Breast epithelium (tissue), 4 donors: ENCODE measurements at regions not wholly inside any gene's neighbourhood (a gene's known extent, or its start where the extent isn't known, plus 50 kb on each side); places are given as distances from the start of the nearest gene placed in this dataset.

Experiments
- DNase-seq, 2 donors: peaks; one replicate each; pipeline ENCODE4 v3.0.0-alpha.2; 2019; ENCODE audit warnings: low spot score in 2 of 2
- H3K27ac ChIP-seq, 2 donors: fragments of 200-600 bp; sonication (generic) in 1 of 2; one replicate each; pipeline ENCODE4 v1.5.1; 2016 to 2019; ENCODE audit warnings: mild to moderate bottlenecking in 1 of 2
- H3K27me3 ChIP-seq, 2 donors: fragments of 200-600 bp; sonication (generic) in 1 of 2; one replicate each; pipeline versions ENCODE4 v1.5.1 to v1.6.0; 2017 to 2019; ENCODE audit warnings: control low read depth in 1 of 2, mild to moderate bottlenecking in 1 of 2
- H3K36me3 ChIP-seq: fragments of 200-600 bp; one replicate; pipeline ENCODE4 v1.5.1; 2019
- H3K4me1 ChIP-seq, 2 donors: fragments of 200-600 bp; sonication (generic); one replicate each; pipeline ENCODE4 v1.5.1; 2016 to 2019; ENCODE audit warnings: control low read depth in 1 of 2
- H3K4me3 ChIP-seq, 3 donors: fragments of 200-600 bp; sonication (generic); 1 replicate in 2 of 3; 2 replicates in 1 of 3; pipeline ENCODE4 v1.5.1; 2016 to 2019; ENCODE audit warnings: mild to moderate bottlenecking in 3 of 3, moderate library complexity in 2 of 3
- H3K9me3 ChIP-seq, 2 donors: fragments of 200-600 bp; sonication (generic) in 1 of 2; one replicate each; pipeline ENCODE4 v1.5.1; 2016 to 2019; ENCODE audit warnings: control low read depth in 1 of 2
- CTCF ChIP-seq, 3 donors: fragments of 450-650 bp; IDR thresholded peaks; one replicate each; pipeline ENCODE4 v1.5.1; 2016 to 2017; ENCODE audit warnings: antibody characterized with exemption in 3 of 3, mild to moderate bottlenecking in 3 of 3, moderate library complexity in 3 of 3
- POLR2A ChIP-seq: fragments of 450-650 bp; IDR thresholded peaks from one replicate; pipeline ENCODE4 v1.6.1; 2016; ENCODE audit warnings: antibody characterized with exemption, mild to moderate bottlenecking, moderate library complexity
- POLR2AphosphoS5 ChIP-seq, 3 donors: sonication (generic); formaldehyde crosslinking; IDR thresholded peaks; one replicate each; pipeline ENCODE4 v1.6.1; 2017; ENCODE audit warnings: antibody characterized with exemption in 3 of 3
- intact Hi-C: fragments of 100-400 bp; cut with DNase I; formaldehyde crosslinking; loops from one replicate; pipeline ENCODE4 v1.15.1; 2023; ENCODE audit warnings: low total_unique reads

DNA sequence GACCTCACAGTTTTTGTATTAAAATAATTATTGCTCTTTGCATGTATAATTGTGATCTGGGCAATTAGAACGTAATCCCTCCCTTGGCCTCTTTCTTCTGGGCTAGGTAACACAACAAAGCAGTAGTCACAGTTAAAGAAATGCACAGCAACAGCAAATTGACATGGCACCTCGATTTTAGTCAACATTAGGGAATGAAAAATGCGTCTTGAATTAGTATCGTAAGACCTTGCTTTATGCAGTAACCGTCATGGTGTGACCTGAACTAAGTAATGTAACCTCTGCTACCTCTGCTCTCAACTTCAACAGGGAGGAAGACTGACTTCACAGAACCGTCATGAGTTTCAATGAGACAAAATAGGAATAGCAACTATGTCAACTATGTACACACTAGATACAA is 265.4 kb upstream of the MAF start:
- H3K9me3 ChIP-seq = no peaks in the 10 kb centered on the region
- intact Hi-C loops = no loop called here
- DNase-seq = no peak

DNA sequence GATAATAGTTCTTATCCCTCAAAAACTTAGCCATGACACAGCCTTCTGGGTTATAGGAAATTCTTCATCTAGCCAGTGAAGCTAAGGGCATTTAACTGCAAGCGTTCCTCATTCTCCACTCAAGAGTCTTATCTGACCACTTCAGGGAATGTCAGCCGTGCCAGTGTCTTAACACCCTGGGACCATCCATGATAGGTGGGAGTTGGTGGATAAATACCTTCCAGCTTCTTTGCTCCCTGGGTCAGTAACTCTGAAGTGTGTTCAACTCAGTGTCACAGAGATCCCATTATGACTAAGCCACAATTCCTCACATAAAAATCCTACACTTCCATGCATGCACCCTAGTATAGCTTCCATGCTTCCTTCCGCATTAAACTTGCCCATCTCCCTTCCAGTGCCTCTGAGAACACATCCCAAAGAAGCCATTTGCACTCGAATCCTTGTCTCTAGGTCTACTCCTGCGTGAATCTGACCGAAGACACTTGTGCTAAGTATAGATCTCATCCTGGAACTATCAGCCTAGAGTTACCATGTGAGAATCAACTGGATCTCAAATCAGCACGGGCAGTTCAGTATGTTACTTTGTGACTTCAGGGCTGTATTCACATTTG is 264.3 kb upstream of the MAF start:
- Histone ChIP-seq H3K9me3 (no peaks in the 10 kb centered on the region), H3K36me3 (no peaks in the 10 kb centered on the region), H3K4me3 (no peak overlapping the region), H3K4me1 (no peaks in the 10 kb centered on the region), H3K27ac (no peak overlapping the region), H3K27me3 (no peaks in the 10 kb centered on the region)
- intact Hi-C loops = loop anchor here (5.0 kb wide), 1 partner anchor 1693 kb away; no protein-coding TSS in a partner anchor
- TF ChIP-seq POLR2A (no peak), POLR2AphosphoS5 (IDR thresholded peaks at IDR 0.05) (no peak), CTCF (IDR thresholded peaks at IDR 0.05) (no peak)
- DNase-seq = no peak

More for the DNA sequence above, 265.4 kb upstream of the MAF start:
- Histone ChIP-seq H3K4me3 (no peak overlapping the region), H3K4me1 (no peaks in the 10 kb centered on the region), H3K36me3 (no peaks in the 10 kb centered on the region), H3K27ac (no peak overlapping the region), H3K27me3 (no peaks in the 10 kb centered on the region)
- no peak for TF ChIP-seq POLR2AphosphoS5 (IDR thresholded peaks at IDR 0.05)
- no peak for TF ChIP-seq CTCF (IDR thresholded peaks at IDR 0.05)
- TF ChIP-seq POLR2A = no peak

DNA sequence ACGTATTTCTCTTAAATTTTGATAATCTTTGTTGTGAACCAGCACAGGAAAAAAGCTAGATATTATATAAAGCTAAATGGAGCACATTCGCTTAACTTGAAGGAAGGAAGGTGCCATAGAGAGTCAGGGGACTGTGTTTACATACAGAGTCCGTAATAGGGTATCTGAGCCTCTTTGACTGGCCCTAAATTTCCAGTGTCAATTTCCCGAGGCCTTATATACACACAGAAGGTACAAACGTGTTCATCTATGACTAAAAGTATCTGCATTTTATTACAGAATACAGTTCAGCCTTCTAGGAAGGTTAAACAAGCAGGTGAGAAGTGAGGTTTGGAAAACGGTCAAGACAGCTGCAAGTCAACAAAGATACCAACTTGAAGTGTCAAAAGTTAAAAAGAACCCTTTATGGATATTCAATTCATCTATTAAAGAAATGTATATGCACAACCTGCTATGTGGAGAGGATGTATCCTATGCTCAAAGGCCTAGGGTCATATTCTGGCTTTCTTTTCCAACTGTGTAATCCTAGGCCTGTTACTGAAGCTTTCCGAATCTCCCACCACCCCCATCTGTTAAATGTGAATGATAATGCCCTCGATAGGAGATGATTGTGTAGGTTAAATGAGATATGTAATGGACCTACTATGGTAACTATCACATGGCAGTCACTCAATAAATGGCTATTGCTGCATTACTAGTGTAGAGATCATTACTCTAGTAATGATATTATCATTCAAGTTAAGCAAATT is 263.7 kb upstream of the MAF start:
- DNase-seq = no peak
- Histone ChIP-seq H3K4me3 (no peak overlapping the region), H3K9me3 (no peaks in the 10 kb centered on the region), H3K27me3 (no peaks in the 10 kb centered on the region), H3K36me3 (no peaks in the 10 kb centered on the region), H3K27ac (no peak overlapping the region), H3K4me1 (no peaks in the 10 kb centered on the region)
- intact Hi-C loops = loop anchor here (5.0 kb wide), 1 partner anchor 1692 kb away; no protein-coding TSS in a partner anchor
- TF ChIP-seq POLR2AphosphoS5 (IDR thresholded peaks at IDR 0.05) (no peak), POLR2A (no peak), CTCF (IDR thresholded peaks at IDR 0.05) (no peak)

DNA sequence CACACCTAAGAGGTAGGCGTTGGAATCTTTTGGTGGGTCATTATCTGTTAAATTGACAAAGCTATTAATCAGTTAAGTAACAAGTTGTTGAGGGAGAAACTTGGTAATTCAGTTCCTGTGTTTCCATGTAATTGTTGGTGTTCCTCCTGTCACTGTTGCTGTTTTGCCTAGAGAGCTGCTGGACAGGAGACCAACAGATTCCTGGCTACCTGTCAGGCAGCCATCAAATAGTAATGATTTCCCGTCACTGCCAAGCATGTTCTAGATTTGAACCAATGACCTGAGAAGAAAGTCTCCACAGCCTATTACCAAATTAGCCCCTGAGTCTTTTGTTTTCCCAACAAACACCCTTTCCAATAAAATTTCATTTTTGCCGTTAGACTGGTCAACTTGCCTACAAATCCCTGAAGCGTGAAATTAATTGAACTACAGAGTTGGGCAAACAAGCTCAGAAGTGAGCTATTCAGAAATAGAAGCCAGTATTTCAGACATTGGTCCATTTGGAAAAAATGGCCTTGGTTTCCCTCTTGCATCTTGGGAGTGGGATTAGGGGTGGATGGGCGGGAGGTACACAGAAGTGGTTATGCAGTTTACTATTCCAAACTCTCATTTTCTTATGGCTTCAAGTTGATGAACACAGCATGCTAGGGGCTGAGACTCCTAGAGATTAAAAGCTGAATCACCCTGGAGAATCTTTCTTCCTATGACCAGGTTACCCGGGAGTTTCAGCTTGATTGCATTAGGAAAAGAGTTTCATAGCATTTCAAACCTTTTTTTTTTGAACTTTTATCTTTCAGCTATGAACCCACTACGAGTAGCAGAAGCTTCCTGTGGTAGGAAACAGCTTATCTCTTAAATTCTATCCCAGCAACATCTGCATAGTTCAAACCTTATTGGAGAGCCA is 262.8 kb upstream of the MAF start:
- Histone ChIP-seq H3K4me1 (no peaks in the 10 kb centered on the region), H3K27ac (no peak overlapping the region), H3K36me3 (no peaks in the 10 kb centered on the region), H3K4me3 (no peak overlapping the region), H3K9me3 (no peaks in the 10 kb centered on the region), H3K27me3 (no peaks in the 10 kb centered on the region)
- intact Hi-C loops = loop anchor here (5.0 kb wide), 1 partner anchor 1691 kb away; no protein-coding TSS in a partner anchor
- TF ChIP-seq CTCF (IDR thresholded peaks at IDR 0.05) = no peak
- TF ChIP-seq POLR2AphosphoS5 (IDR thresholded peaks at IDR 0.05) = no peak
- TF ChIP-seq POLR2A = no peak
- no peak for DNase-seq
